Panc1 (cell line): ENCODE measurements at regions not wholly inside any gene's neighbourhood (a gene's known extent, or its start where the extent isn't known, plus 50 kb on each side); places are given as distances from the start of the nearest gene placed in this dataset.

Source experiments
- ATAC-seq: fragments of 200-7000 bp; cut with Tn5 transposase; 2 replicates; pipeline ENCODE4 v1.9.1; 2020; ENCODE audit warnings: mild to moderate bottlenecking, moderate library complexity
- BruUV-seq: library from RNA; stranded (reverse); fragments of 400-500 nt; replicated peaks from 2 replicates; lab custom pipeline; 2021; lab: Mats Ljungman, UMichigan
- CTCF ChIA-PET: fragments of 300-600 bp; sonication (Branson Sonifier 250); formaldehyde crosslinking; loops from one replicate; lab custom pipeline; 2022; ENCODE audit warnings: antibody characterized with exemption; lab: Charles Lee
- POLR2A ChIA-PET: fragments of 300-600 bp; sonication (Branson Sonifier 250); formaldehyde crosslinking; loops from one replicate; lab custom pipeline; 2022; ENCODE audit warnings: antibody characterized with exemption; lab: Charles Lee
- DNase-seq: peaks from one replicate; pipeline ENCODE4 v3.0.0-alpha.2; 2010; ENCODE audit warnings: low read depth, low spot score
- H3K27ac ChIP-seq: 2 replicates; pipeline ENCODE4 v1.5.1; 2011; ENCODE audit warnings: mild to moderate bottlenecking, low read length, inconsistent platforms
- H3K27me3 ChIP-seq: fragments of 200-500 bp; sonication (Bioruptor generic); 2 replicates; pipeline ENCODE4 v1.6.0; 2014; ENCODE audit warnings: low read length, inconsistent platforms; ENCODE audit not compliant: control insufficient read depth, insufficient read depth
- H3K36me3 ChIP-seq: fragments of 200-500 bp; sonication (Bioruptor generic); 2 replicates; pipeline ENCODE4 v1.5.1; 2014; ENCODE audit warnings: inconsistent platforms, mild to moderate bottlenecking, low read length, moderate library complexity; ENCODE audit not compliant: control insufficient read depth, insufficient read depth
- H3K4me1 ChIP-seq: 2 replicates; pipeline ENCODE4 v1.5.1; 2011; ENCODE audit warnings: inconsistent platforms, mild to moderate bottlenecking, low read length, moderate library complexity; ENCODE audit not compliant: control insufficient read depth, insufficient read depth
- H3K4me3 ChIP-seq, 2 experiments: 2 replicates each; pipeline ENCODE4 v1.5.1; 2011 to 2012; ENCODE audit warnings: low read depth in 2 of 2, low read length in 2 of 2, mild to moderate bottlenecking in 2 of 2, inconsistent platforms in 1 of 2, moderate library complexity in 1 of 2
- H3K9me3 ChIP-seq: fragments of 200-500 bp; sonication (Bioruptor generic); 2 replicates; pipeline ENCODE4 v1.5.1; 2014; ENCODE audit warnings: low read depth, mild to moderate bottlenecking, inconsistent platforms, low read length, moderate library complexity; ENCODE audit not compliant: control insufficient read depth, insufficient read depth
- CTCF ChIP-seq: fragments of 450-650 bp; IDR thresholded peaks from 2 replicates; pipeline ENCODE4 v1.5.1; 2017; ENCODE audit warnings: mild to moderate bottlenecking
- POLR2AphosphoS5 ChIP-seq: IDR thresholded peaks from 2 replicates; pipeline ENCODE4 v1.6.1; 2012; ENCODE audit warnings: mild to moderate bottlenecking, low read depth, low read length, moderate library complexity
- REST ChIP-seq, 2 experiments: IDR thresholded peaks; 2 replicates each; pipeline ENCODE4 v1.6.1; 2011 to 2012; ENCODE audit warnings: low read depth in 2 of 2, control low read depth in 1 of 2, low read length in 1 of 2, mild to moderate bottlenecking in 1 of 2, moderate library complexity in 1 of 2; ENCODE audit not compliant: insufficient read depth in 1 of 2
- SIN3A ChIP-seq: IDR thresholded peaks from 2 replicates; pipeline ENCODE4 v1.6.1; 2012; ENCODE audit warnings: low read depth, mild to moderate bottlenecking, low read length, moderate library complexity, borderline replicate concordance; ENCODE audit not compliant: insufficient read depth
- TCF7L2 ChIP-seq: IDR thresholded peaks from 2 replicates; pipeline ENCODE4 v1.6.1; 2011; ENCODE audit warnings: mild to moderate bottlenecking, low read depth, low read length, inconsistent platforms
- in situ Hi-C: cut with HindIII; loops from 2 replicates; pipeline ENCODE4 v1.10.0; 2016; ENCODE audit warnings: low sequenced_read_pairs, low pct_unique_long_range_greater_than_20kb
- intact Hi-C: fragments of 100-400 bp; cut with micrococcal nuclease; formaldehyde crosslinking; loops from one replicate; pipeline ENCODE4 v1.10.0; 2022; ENCODE audit not compliant: unreplicated experiment

DNA sequence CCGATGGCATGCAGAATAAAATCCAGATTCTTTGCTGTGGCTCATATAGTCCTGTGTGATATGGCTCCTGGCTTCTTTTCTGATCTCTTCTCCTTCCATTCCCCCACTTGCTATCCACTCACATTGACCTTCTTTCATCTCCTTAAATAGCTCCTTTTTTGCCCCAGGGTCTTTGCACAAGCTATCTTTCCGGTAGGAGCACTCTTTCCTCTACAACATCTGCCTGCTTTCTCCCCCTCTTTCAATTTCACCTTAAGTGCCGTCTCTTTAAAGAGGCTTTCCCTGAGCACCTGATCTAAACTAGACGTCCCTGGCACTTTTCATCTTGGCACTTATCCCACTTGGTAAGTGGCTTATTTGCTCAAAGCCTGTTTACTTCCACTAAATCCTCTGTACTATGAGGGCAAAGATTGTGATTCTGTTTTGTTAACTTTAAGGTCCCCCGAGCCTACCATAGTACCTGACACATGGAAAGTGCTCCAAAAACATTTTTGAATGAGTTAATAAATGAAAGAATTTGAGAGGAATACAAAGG is 323.3 kb upstream of the TLE3 start:
- ATAC-seq (no peak), DNase-seq (no peak)
- POLR2A ChIA-PET = no interaction called here
- CTCF ChIA-PET = no interaction called here
- TF ChIP-seq POLR2AphosphoS5 = no peak
- TF ChIP-seq SIN3A = no peak
- TF ChIP-seq REST (IDR thresholded peaks at IDR 0.05; ENCODE audit: insufficient read depth in 1 of 2, low read depth in 2 of 2, low read length in 1 of 2) = no peak
- TF ChIP-seq TCF7L2 = no peak
- no peak for TF ChIP-seq CTCF
- Histone ChIP-seq H3K4me1 (peaks cover 23% of the 10 kb centered on the region), H3K9me3 (no peaks in the 10 kb centered on the region; the same call in 1 of the 2 replicates), H3K36me3 (no peaks in the 10 kb centered on the region), H3K27ac (no peak overlapping the region), H3K27me3 (no peaks in the 10 kb centered on the region), H3K4me3 (no peak overlapping the region)
- intact Hi-C loops (no loop called here), in situ Hi-C loops (no loop called here)
- no TSS peak for BruUV-seq

- no peak for TF ChIP-seq SIN3A
- no peak for TF ChIP-seq CTCF
- TF ChIP-seq REST (IDR thresholded peaks at IDR 0.05; ENCODE audit: insufficient read depth in 1 of 2, low read depth in 2 of 2, low read length in 1 of 2) = no peak
- TF ChIP-seq POLR2AphosphoS5 = no peak
- no peak for TF ChIP-seq TCF7L2
- Histone ChIP-seq H3K4me1 (peaks cover 22% of the 10 kb centered on the region; the same call in 1 of the 2 replicates), H3K36me3 (no peaks in the 10 kb centered on the region), H3K4me3 (no peak overlapping the region), H3K27me3 (no peaks in the 10 kb centered on the region), H3K27ac (no peak overlapping the region), H3K9me3 (no peaks in the 10 kb centered on the region; the same call in 1 of the 2 replicates)
- no peak for DNase-seq
- in situ Hi-C loops = no loop called here
- POLR2A ChIA-PET = interaction anchor here (0.7 kb wide), 1 partner anchor 64 kb away, joined by 3 read pairs; no protein-coding TSS in a partner anchor
- ATAC-seq = no peak
- BruUV-seq = no TSS peak
- intact Hi-C loops = no loop called here
- CTCF ChIA-PET = no interaction called here
Measured at GRCh38 chr15:70420086-70420947, 322.6 kb upstream of the TLE3 start.
